Left ventricle myocardium inferior (tissue), 1 donor: ENCODE measurements at regions not wholly inside any gene's neighbourhood (a gene's known extent, or its start where the extent isn't known, plus 50 kb on each side); places are given as distances from the start of the nearest gene placed in this dataset.

Experiments
- DNase-seq: peaks from one replicate; pipeline ENCODE4 v3.0.0-alpha.2; 2020
- H3K27ac ChIP-seq: fragments of 200-600 bp; replicated peaks from 2 replicates; pipeline ENCODE4 v1.8.0; 2021
- H3K27me3 ChIP-seq: fragments of 200-600 bp; 2 replicates; pipeline ENCODE4 v1.8.0; 2021; ENCODE audit warnings: low read depth
- H3K36me3 ChIP-seq: fragments of 200-600 bp; 2 replicates; pipeline ENCODE4 v1.8.0; 2021
- H3K4me1 ChIP-seq: fragments of 200-600 bp; 2 replicates; pipeline ENCODE4 v1.8.0; 2021
- H3K4me3 ChIP-seq: fragments of 200-600 bp; 2 replicates; pipeline ENCODE4 v1.8.0; 2021; ENCODE audit warnings: mild to moderate bottlenecking, moderate library complexity
- H3K9me3 ChIP-seq: fragments of 200-600 bp; replicated peaks from 2 replicates; pipeline ENCODE4 v1.8.0; 2021
- CTCF ChIP-seq: fragments of 200-600 bp; IDR thresholded peaks from 2 replicates; pipeline ENCODE4 v1.8.0; 2021; ENCODE audit warnings: antibody characterized with exemption, mild to moderate bottlenecking, borderline replicate concordance
- intact Hi-C: fragments of 100-400 bp; cut with micrococcal nuclease; formaldehyde crosslinking; loops from one replicate; pipeline ENCODE4 v1.11.0; 2022
- donor health status: DM: no; HTN: yes; CAD: no; lungs with severe emphysema.

DNA sequence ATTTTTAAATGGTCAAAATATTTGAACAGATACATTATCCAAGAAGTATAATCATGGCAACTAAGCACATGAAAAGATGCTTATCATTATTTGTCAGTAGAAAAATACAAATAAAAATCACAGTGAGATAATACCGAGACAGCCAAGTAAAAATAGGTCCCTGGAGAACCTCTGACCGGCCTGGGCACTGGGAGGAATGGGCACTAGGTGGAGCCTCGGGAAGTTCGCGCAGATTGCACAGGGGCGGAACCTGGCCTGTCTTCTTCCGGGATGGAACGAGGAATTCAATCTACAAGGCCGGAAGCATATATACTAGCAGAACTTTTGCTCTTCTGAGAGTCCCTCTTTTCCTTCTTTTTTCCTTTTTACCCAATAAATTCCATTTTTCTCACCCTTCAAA is 148.5 kb upstream of the CHRM3 start:
- no peak for TF ChIP-seq CTCF
- Histone ChIP-seq H3K9me3 (peaks cover 9% of the 10 kb centered on the region), H3K36me3 (no peaks in the 10 kb centered on the region), H3K4me1 (no peaks in the 10 kb centered on the region), H3K27ac (no peak overlapping the region), H3K4me3 (no peak overlapping the region), H3K27me3 (no peaks in the 10 kb centered on the region)
- intact Hi-C loops: no loop called here
- no peak for DNase-seq

DNA sequence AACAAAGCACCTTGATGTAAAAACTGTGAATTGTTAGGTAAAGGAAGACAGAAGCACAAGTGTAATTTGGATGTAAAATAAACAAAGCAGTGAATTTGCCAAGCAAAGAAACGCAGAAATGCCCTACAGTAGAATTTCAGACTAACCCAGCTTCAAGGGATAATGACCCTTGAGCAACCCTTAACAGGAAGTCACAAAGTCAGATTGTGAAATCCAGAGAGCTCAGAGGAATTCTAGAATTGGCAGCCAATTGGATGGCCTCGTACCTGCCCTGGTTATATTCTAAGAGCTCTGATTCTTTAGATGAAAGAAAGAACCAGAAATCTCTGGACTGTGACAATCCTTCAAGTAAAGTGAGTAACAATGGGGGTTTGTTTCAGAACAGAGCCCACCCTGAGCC is 152.7 kb upstream of the CHRM3 start:
- intact Hi-C loops: no loop called here

DNA sequence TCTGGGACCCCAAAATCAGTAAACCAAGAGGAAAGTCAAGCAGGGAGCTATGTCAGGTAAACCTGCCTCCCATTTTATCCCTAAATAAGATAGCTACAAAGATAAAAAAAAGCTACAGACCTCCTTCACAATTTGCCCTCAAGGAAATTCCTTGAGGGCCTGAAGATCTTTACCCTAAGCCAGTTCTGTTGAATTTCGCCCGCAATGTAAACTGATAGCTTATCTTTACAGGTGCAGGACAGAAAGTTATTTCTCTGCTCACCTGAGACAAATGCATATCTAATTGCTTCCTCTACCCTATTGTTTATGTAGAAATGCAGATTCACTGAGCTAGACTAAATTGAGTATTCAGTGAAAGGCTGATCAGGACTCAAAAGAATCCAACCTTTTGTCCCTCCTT is 153.4 kb upstream of the CHRM3 start:
- H3K9me3 ChIP-seq: peaks cover 7% of the 10 kb centered on the region
- DNase-seq: no peak
- no peak for TF ChIP-seq CTCF
- H3K4me3 ChIP-seq: no peak overlapping the region
- intact Hi-C loops: no loop called here
- no peaks in the 10 kb centered on the region for H3K27me3 ChIP-seq
- H3K36me3 ChIP-seq: no peaks in the 10 kb centered on the region
- H3K27ac ChIP-seq: no peak overlapping the region
- H3K4me1 ChIP-seq: no peaks in the 10 kb centered on the region

More for the DNA sequence above, 152.7 kb upstream of the CHRM3 start:
- peaks cover 10% of the 10 kb centered on the region for H3K9me3 ChIP-seq
- H3K36me3 ChIP-seq: no peaks in the 10 kb centered on the region
- no peak overlapping the region for H3K4me3 ChIP-seq
- no peak for DNase-seq
- no peaks in the 10 kb centered on the region for H3K4me1 ChIP-seq
- H3K27ac ChIP-seq: no peak overlapping the region
- no peaks in the 10 kb centered on the region for H3K27me3 ChIP-seq
- no peak for TF ChIP-seq CTCF

GRCh38 chr1:239228451-239228850 is 157.9 kb upstream of the CHRM3 start:
- Histone ChIP-seq H3K4me1 (no peaks in the 10 kb centered on the region), H3K27ac (no peak overlapping the region), H3K27me3 (no peaks in the 10 kb centered on the region), H3K4me3 (no peak overlapping the region), H3K9me3 (peaks cover 49% of the 10 kb centered on the region), H3K36me3 (no peaks in the 10 kb centered on the region)
- no peak for DNase-seq
- intact Hi-C loops: no loop called here
- no peak for TF ChIP-seq CTCF

DNA sequence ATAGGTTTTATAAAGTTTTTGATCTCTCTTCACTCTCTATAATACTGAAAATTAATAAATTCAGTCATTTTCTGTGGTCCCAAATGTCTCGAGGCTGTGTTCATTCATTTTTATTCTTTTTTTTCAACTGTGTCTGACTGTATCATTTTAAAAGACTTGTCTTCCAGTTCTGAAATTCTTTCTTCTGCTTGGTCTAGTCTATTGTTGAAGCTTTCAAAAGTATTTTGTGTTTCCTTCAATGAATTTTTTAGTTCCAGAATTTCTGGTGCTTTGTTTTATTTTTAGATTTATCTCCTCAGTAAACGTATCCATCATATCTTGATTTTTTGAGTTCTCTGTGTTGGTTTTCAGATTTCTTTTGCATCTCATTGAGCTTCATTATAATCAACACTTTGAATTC is 161.0 kb upstream of the CHRM3 start:
- DNase-seq: no peak
- TF ChIP-seq CTCF: no peak
- Histone ChIP-seq H3K9me3 (peaks cover 79% of the 10 kb centered on the region), H3K4me1 (no peaks in the 10 kb centered on the region), H3K4me3 (no peak overlapping the region), H3K27ac (no peak overlapping the region), H3K36me3 (no peaks in the 10 kb centered on the region), H3K27me3 (no peaks in the 10 kb centered on the region)
- intact Hi-C loops: no loop called here

- no peak overlapping the region for H3K27ac ChIP-seq
- no peaks in the 10 kb centered on the region for H3K36me3 ChIP-seq
- H3K4me1 ChIP-seq: no peaks in the 10 kb centered on the region
- no peak for DNase-seq
- intact Hi-C loops: no loop called here
- H3K4me3 ChIP-seq: no peak overlapping the region
- no peaks in the 10 kb centered on the region for H3K27me3 ChIP-seq
- no peak for TF ChIP-seq CTCF
- peaks cover 86% of the 10 kb centered on the region for H3K9me3 ChIP-seq
These were observed 162.3 kb upstream of the CHRM3 start for GRCh38 chr1:239224100-239224499.
